Type B pancreatic cell (in vitro differentiated cells): ENCODE measurements at regions not wholly inside any gene's neighbourhood (a gene's known extent, or its start where the extent isn't known, plus 50 kb on each side); places are given as distances from the start of the nearest gene placed in this dataset.

Experiments
- DNase-seq: peaks from one replicate; pipeline ENCODE4 v3.0.0; 2021; ENCODE audit warnings: mixed read lengths; ENCODE audit not compliant: unreplicated experiment; ENCODE audit errors: extremely low spot score
- H3K27ac Mint-ChIP-seq: 2 replicates; pipeline ENCODE4 v1.8.0; 2021; ENCODE audit warnings: mild to moderate bottlenecking, mixed read lengths
- H3K27me3 Mint-ChIP-seq: 2 replicates; pipeline ENCODE4 v1.8.0; 2021; ENCODE audit warnings: mixed read lengths
- H3K36me3 Mint-ChIP-seq: 2 replicates; pipeline ENCODE4 v1.8.0; 2021; ENCODE audit warnings: mixed read lengths
- H3K4me1 Mint-ChIP-seq: one replicate; pipeline ENCODE4 v1.8.0; 2021; ENCODE audit warnings: mixed read lengths; ENCODE audit not compliant: unreplicated experiment
- H3K4me3 Mint-ChIP-seq: 2 replicates; pipeline ENCODE4 v1.8.0; 2021; ENCODE audit warnings: mild to moderate bottlenecking, mixed read lengths
- H3K9me3 Mint-ChIP-seq: 2 replicates; pipeline ENCODE4 v1.8.0; 2021; ENCODE audit warnings: mixed read lengths
- TF ChIP-seq, protein P1 (sequence below): fragments of 200-600 bp; sonication (generic); conservative IDR thresholded peaks from 2 replicates; pipeline ENCODE4 v1.5.0; 2021; ENCODE audit warnings: antibody characterized with exemption, mild to moderate bottlenecking

DNA sequence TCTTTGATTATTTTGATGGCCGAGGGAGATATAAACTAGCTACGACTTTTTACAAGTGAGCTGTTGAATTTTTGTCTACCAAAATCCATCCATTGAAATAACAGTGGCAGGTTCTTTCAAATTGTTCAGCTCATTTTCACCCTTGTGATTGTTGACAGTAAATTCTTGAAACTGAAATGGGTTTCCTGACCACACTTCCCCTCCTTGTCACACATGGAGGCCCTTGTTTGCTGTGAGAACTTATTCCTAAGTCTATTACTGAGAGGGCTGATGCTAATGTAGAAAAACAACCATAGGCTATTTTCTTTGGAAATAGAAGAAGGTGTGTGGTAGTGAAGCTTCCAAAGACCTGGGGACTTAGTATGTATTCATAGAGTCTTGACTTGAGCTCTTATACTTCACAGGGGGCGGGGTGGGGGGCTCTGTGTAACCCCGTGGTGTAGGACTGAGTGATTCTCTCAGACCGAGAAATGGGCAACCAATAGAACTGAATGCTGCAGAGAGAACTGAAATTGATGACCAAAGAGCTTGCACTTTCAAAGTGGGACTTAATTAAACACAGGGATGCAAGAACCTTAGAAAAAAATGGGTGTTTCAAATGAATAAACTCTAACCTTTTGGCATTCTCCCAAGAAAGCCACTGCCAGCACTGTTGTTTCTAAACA is 718.9 kb downstream of the CCSER2 start:
- Mint-ChIP-seq H3K4me1 (no peaks in the 10 kb centered on the region), H3K36me3 (no peaks in the 10 kb centered on the region), H3K27ac (no peak overlapping the region), H3K27me3 (no peaks in the 10 kb centered on the region), H3K9me3 (peaks cover 11% of the 10 kb centered on the region), H3K4me3 (no peak overlapping the region)
- DNase-seq = no peak
- TF ChIP-seq, protein P1, sequence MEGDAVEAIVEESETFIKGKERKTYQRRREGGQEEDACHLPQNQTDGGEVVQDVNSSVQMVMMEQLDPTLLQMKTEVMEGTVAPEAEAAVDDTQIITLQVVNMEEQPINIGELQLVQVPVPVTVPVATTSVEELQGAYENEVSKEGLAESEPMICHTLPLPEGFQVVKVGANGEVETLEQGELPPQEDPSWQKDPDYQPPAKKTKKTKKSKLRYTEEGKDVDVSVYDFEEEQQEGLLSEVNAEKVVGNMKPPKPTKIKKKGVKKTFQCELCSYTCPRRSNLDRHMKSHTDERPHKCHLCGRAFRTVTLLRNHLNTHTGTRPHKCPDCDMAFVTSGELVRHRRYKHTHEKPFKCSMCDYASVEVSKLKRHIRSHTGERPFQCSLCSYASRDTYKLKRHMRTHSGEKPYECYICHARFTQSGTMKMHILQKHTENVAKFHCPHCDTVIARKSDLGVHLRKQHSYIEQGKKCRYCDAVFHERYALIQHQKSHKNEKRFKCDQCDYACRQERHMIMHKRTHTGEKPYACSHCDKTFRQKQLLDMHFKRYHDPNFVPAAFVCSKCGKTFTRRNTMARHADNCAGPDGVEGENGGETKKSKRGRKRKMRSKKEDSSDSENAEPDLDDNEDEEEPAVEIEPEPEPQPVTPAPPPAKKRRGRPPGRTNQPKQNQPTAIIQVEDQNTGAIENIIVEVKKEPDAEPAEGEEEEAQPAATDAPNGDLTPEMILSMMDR = no peak

GRCh38 chr10:85047979-85048378 is 719.6 kb downstream of the CCSER2 start:
- peaks cover 8% of the 10 kb centered on the region for H3K9me3 Mint-ChIP-seq
- H3K4me3 Mint-ChIP-seq = no peak overlapping the region
- no peak for DNase-seq
- no peaks in the 10 kb centered on the region for H3K27me3 Mint-ChIP-seq
- no peaks in the 10 kb centered on the region for H3K36me3 Mint-ChIP-seq
- no peak overlapping the region for H3K27ac Mint-ChIP-seq
- TF ChIP-seq, protein P1 = no peak
- no peaks in the 10 kb centered on the region for H3K4me1 Mint-ChIP-seq

- no peak for DNase-seq
- Mint-ChIP-seq H3K27ac (no peak overlapping the region), H3K4me1 (no peaks in the 10 kb centered on the region), H3K36me3 (no peaks in the 10 kb centered on the region), H3K27me3 (no peaks in the 10 kb centered on the region), H3K4me3 (no peak overlapping the region), H3K9me3 (peaks cover 4% of the 10 kb centered on the region)
- TF ChIP-seq, protein P1 = no peak
Observed at GRCh38 chr10:85048644-85049043, 720.3 kb downstream of the CCSER2 start.

GRCh38 chr10:85060944-85061343 is 732.6 kb downstream of the CCSER2 start:
- H3K36me3 Mint-ChIP-seq = no peaks in the 10 kb centered on the region
- no peak overlapping the region for H3K4me3 Mint-ChIP-seq
- peaks cover 13% of the 10 kb centered on the region for H3K9me3 Mint-ChIP-seq
- TF ChIP-seq, protein P1 = no peak
- H3K27ac Mint-ChIP-seq = no peak overlapping the region
- no peaks in the 10 kb centered on the region for H3K4me1 Mint-ChIP-seq
- H3K27me3 Mint-ChIP-seq = no peaks in the 10 kb centered on the region
- DNase-seq = no peak

DNA sequence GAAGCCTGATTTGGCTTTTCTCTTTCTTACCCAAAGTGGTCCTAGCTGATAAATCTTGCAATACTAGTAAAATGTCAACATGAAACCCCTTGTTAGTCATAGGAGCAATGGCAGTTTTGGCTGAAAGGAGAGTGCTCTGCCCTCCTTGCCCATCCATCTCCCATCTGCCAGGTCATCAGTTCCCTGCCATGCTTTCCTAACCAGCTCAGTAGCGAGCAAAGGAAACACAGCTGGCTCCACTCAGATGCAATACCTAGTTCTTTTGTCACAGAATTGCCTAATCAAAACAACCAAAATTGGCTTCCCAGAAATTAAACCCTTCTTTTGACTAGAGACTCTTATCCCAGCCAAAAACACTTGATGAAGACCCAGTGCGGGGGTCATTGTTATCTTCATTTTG is 733.0 kb downstream of the CCSER2 start:
- DNase-seq = no peak
- Mint-ChIP-seq H3K4me3 (no peak overlapping the region), H3K4me1 (no peaks in the 10 kb centered on the region), H3K27me3 (no peaks in the 10 kb centered on the region), H3K36me3 (no peaks in the 10 kb centered on the region), H3K27ac (no peak overlapping the region), H3K9me3 (peaks cover 11% of the 10 kb centered on the region)
- TF ChIP-seq, protein P1 = no peak
